NCI-H526 treated with DMSO at 0.1 percent for 48 hours (cell line): ENCODE measurements at regions not wholly inside any gene's neighbourhood (a gene's known extent, or its start where the extent isn't known, plus 50 kb on each side); places are given as distances from the start of the nearest gene placed in this dataset.

Source experiments
- DNase-seq: peaks from one replicate; lab custom pipeline; 2025; lab: John Stamatoyannopoulos, UW

- no peak for DNase-seq
These were observed 151.8 kb downstream of the OLFM1 start for GRCh38 chr9:135239100-135239768.

- DNase-seq: no peak
These were observed 152.3 kb downstream of the OLFM1 start for GRCh38 chr9:135239769-135240141.

- no peak for DNase-seq
These were observed 152.8 kb downstream of the OLFM1 start for GRCh38 chr9:135240222-135240621.

GRCh38 chr9:135240871-135241311, 153.4 kb downstream of the OLFM1 start:
- no peak for DNase-seq

- DNase-seq: no peak
These were observed 154.0 kb downstream of the OLFM1 start for GRCh38 chr9:135241381-135242048.

GRCh38 chr9:135242049-135242396, 154.6 kb downstream of the OLFM1 start:
- no peak for DNase-seq

- no peak for DNase-seq
These were observed 154.9 kb downstream of the OLFM1 start for GRCh38 chr9:135242406-135242805.

- DNase-seq: no peak
These were observed 156.0 kb downstream of the OLFM1 start for GRCh38 chr9:135243201-135244190.

- peak; percentile 22 for DNase-seq
These were observed 157.1 kb downstream of the OLFM1 start for GRCh38 chr9:135244271-135245221.

GRCh38 chr9:135245482-135246247, 158.2 kb downstream of the OLFM1 start:
- no peak for DNase-seq

GRCh38 chr9:135246248-135247205, 159.1 kb downstream of the OLFM1 start:
- no peak for DNase-seq

- no peak for DNase-seq
These were observed 159.9 kb downstream of the OLFM1 start for GRCh38 chr9:135247227-135247930.

- DNase-seq: no peak
These were observed 160.6 kb downstream of the OLFM1 start for GRCh38 chr9:135248111-135248510.

- DNase-seq: no peak
These were observed 161.3 kb downstream of the OLFM1 start for GRCh38 chr9:135248721-135249120.

GRCh38 chr9:135249191-135249590, 161.7 kb downstream of the OLFM1 start:
- no peak for DNase-seq

- no peak for DNase-seq
These were observed 162.2 kb downstream of the OLFM1 start for GRCh38 chr9:135249711-135250110.

GRCh38 chr9:135251331-135251761, 163.9 kb downstream of the OLFM1 start:
- DNase-seq: no peak

GRCh38 chr9:135251996-135252760, 164.7 kb downstream of the OLFM1 start:
- no peak for DNase-seq
